ENCODE measurements at regions not wholly inside any gene's neighbourhood (a gene's known extent, or its start where the extent isn't known, plus 50 kb on each side); places are given as distances from the start of the nearest gene placed in this dataset.

DNA sequence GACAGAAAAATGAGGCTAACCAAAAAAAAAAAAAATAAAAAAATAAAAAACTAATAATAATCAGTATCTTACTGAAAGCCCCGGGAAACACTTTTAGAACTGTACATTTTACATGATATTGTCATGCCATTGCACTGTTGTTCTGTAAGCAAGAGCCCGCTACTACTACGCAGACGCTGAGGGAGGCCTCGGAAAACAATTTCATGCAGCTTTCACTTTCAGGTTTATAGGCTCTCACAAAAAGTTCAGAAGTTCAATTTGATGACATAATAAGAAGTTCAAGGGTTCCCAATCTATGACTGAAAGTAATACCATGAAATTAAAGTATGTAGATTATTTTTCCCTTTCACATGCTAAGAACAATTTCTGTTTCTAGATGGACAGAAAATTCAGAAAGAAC lies 318.3 kb upstream of the ITGA1 start:
- H3K4me2 ChIP-seq, result peak overlapping the region; percentile 63
- H3K79me2 ChIP-seq, result no peaks in the 10 kb centered on the region
- 65% methylated on average over 5 of the region's 5 CpGs for WGBS (ENCODE audit: low lambda C conversion rate, missing lambda C conversion rate)
- no peak overlapping the region for H3K27ac ChIP-seq
- no peaks in the 10 kb centered on the region for H3K36me3 ChIP-seq (replicated peaks; ENCODE audit: insufficient read depth, low read depth)
- H2AFZ ChIP-seq, result peak overlapping the region; percentile 16
- H3K4me1 ChIP-seq (ENCODE audit: insufficient read depth), result no peaks in the 10 kb centered on the region
- DNase-seq (ENCODE audit: low spot score), result no peak
- H4K20me1 ChIP-seq (ENCODE audit: insufficient read depth, poor library complexity, severe bottlenecking), result no peaks in the 10 kb centered on the region
- no peaks in the 10 kb centered on the region for H3K9me3 ChIP-seq (ENCODE audit: low read depth)
- H3K27me3 ChIP-seq, result no peaks in the 10 kb centered on the region
- H3K4me3 ChIP-seq, result no peak overlapping the region
- H3K9me2 ChIP-seq (replicated peaks; ENCODE audit: insufficient read depth), result no peaks in the 10 kb centered on the region
- TF ChIP-seq EZH2phosphoT487 (IDR thresholded peaks at IDR 0.05; ENCODE audit: low read depth, severe bottlenecking, unreplicated experiment), result no peak
- TF ChIP-seq, protein P1, sequence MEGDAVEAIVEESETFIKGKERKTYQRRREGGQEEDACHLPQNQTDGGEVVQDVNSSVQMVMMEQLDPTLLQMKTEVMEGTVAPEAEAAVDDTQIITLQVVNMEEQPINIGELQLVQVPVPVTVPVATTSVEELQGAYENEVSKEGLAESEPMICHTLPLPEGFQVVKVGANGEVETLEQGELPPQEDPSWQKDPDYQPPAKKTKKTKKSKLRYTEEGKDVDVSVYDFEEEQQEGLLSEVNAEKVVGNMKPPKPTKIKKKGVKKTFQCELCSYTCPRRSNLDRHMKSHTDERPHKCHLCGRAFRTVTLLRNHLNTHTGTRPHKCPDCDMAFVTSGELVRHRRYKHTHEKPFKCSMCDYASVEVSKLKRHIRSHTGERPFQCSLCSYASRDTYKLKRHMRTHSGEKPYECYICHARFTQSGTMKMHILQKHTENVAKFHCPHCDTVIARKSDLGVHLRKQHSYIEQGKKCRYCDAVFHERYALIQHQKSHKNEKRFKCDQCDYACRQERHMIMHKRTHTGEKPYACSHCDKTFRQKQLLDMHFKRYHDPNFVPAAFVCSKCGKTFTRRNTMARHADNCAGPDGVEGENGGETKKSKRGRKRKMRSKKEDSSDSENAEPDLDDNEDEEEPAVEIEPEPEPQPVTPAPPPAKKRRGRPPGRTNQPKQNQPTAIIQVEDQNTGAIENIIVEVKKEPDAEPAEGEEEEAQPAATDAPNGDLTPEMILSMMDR (IDR thresholded peaks at IDR 0.05; ENCODE audit: poor library complexity), result no peak
- TF ChIP-seq EZH2 (IDR thresholded peaks at IDR 0.05; ENCODE audit: borderline replicate concordance), result no peak

DNA sequence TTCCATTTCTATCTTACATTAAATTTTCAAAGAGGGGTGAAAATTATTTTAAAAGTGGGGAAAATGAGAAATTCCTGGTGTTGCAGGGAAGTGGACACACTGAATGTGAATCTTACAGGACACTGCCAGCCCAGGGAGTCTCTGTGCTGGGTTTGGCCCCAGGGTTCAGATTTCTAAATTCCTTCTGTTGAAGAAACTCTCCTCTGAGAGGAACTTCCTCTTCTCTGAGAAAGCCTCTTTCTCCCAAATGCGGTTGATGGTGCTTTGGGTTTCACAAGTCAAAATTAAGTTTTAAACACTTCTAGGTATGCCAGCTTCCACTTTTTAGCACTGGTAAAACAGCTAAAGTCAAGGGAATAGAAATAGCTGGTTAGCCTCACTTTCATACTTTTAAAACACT lies 317.9 kb upstream of the ITGA1 start:
- no peak overlapping the region for H3K4me3 ChIP-seq
- no peaks in the 10 kb centered on the region for H3K4me1 ChIP-seq (ENCODE audit: insufficient read depth)
- TF ChIP-seq EZH2 (IDR thresholded peaks at IDR 0.05; ENCODE audit: borderline replicate concordance), result no peak
- TF ChIP-seq, protein P1 (IDR thresholded peaks at IDR 0.05; ENCODE audit: poor library complexity), result no peak
- no peak for TF ChIP-seq EZH2phosphoT487 (IDR thresholded peaks at IDR 0.05; ENCODE audit: low read depth, severe bottlenecking, unreplicated experiment)
- no peaks in the 10 kb centered on the region for H3K79me2 ChIP-seq
- no peaks in the 10 kb centered on the region for H3K9me2 ChIP-seq (replicated peaks; ENCODE audit: insufficient read depth)
- no peak for DNase-seq (ENCODE audit: low spot score)
- H2AFZ ChIP-seq, result peak overlapping the region; percentile 16
- no peaks in the 10 kb centered on the region for H3K9me3 ChIP-seq (ENCODE audit: low read depth)
- WGBS (ENCODE audit: low lambda C conversion rate, missing lambda C conversion rate), result 64% methylated on average over 1 of the region's 1 CpG
- peak overlapping the region; percentile 63 for H3K4me2 ChIP-seq
- no peaks in the 10 kb centered on the region for H3K36me3 ChIP-seq (replicated peaks; ENCODE audit: insufficient read depth, low read depth)
- no peaks in the 10 kb centered on the region for H3K27me3 ChIP-seq
- H4K20me1 ChIP-seq (ENCODE audit: insufficient read depth, poor library complexity, severe bottlenecking), result no peaks in the 10 kb centered on the region
- H3K27ac ChIP-seq, result no peak overlapping the region

- H3K79me2 ChIP-seq, result no peaks in the 10 kb centered on the region
- no peak overlapping the region for H2AFZ ChIP-seq
- H3K27ac ChIP-seq, result no peak overlapping the region
- no peaks in the 10 kb centered on the region for H3K36me3 ChIP-seq (replicated peaks; ENCODE audit: insufficient read depth, low read depth)
- no peak for DNase-seq (ENCODE audit: low spot score)
- H3K27me3 ChIP-seq, result no peaks in the 10 kb centered on the region
- H3K9me2 ChIP-seq (replicated peaks; ENCODE audit: insufficient read depth), result no peaks in the 10 kb centered on the region
- H4K20me1 ChIP-seq (ENCODE audit: insufficient read depth, poor library complexity, severe bottlenecking), result no peaks in the 10 kb centered on the region
- no peak overlapping the region for H3K4me2 ChIP-seq
- no peaks in the 10 kb centered on the region for H3K4me1 ChIP-seq (ENCODE audit: insufficient read depth)
- 94% methylated on average over 1 of the region's 1 CpG for WGBS (ENCODE audit: low lambda C conversion rate, missing lambda C conversion rate)
- H3K4me3 ChIP-seq, result no peak overlapping the region
- TF ChIP-seq EZH2 (IDR thresholded peaks at IDR 0.05; ENCODE audit: borderline replicate concordance) (no peak), EZH2phosphoT487 (IDR thresholded peaks at IDR 0.05; ENCODE audit: low read depth, severe bottlenecking, unreplicated experiment) (no peak)
- TF ChIP-seq, protein P1 (IDR thresholded peaks at IDR 0.05; ENCODE audit: poor library complexity), result no peak
- H3K9me3 ChIP-seq (ENCODE audit: low read depth), result no peaks in the 10 kb centered on the region
Measured at GRCh38 chr5:52476346-52476745, 311.4 kb upstream of the ITGA1 start.

DNA sequence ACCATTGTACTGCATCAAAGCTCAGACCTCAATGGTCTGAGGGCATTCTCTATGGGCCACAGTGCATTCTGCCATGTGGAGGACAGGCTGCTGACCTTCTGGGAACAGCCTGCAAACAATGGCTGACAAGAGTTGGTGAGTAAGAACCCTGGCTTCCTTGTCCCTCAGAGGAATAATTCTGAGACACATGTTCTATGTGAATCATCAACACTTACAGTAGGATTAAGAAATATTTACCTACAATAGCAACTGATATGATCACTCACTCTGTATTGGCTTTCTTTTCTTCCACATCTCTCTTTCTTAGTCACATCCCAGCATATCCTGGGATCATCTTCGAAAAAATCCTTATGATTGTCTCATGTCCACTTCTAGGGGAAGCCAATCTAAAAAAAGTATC lies 306.5 kb upstream of the ITGA1 start:
- 92% methylated on average over 1 of the region's 1 CpG for WGBS (ENCODE audit: low lambda C conversion rate, missing lambda C conversion rate)

More for the DNA sequence above, 306.5 kb upstream of the ITGA1 start:
- Histone ChIP-seq H3K36me3 (replicated peaks; ENCODE audit: insufficient read depth, low read depth) (no peaks in the 10 kb centered on the region), H3K4me1 (ENCODE audit: insufficient read depth) (no peaks in the 10 kb centered on the region), H3K9me3 (ENCODE audit: low read depth) (no peaks in the 10 kb centered on the region), H4K20me1 (ENCODE audit: insufficient read depth, poor library complexity, severe bottlenecking) (no peaks in the 10 kb centered on the region), H3K27ac (no peak overlapping the region), H3K9me2 (replicated peaks; ENCODE audit: insufficient read depth) (no peaks in the 10 kb centered on the region), H3K4me2 (no peak overlapping the region), H2AFZ (no peak overlapping the region), H3K79me2 (no peaks in the 10 kb centered on the region), H3K4me3 (no peak overlapping the region), H3K27me3 (no peaks in the 10 kb centered on the region)
- TF ChIP-seq, protein P1 (IDR thresholded peaks at IDR 0.05; ENCODE audit: poor library complexity), result no peak
- TF ChIP-seq EZH2 (IDR thresholded peaks at IDR 0.05; ENCODE audit: borderline replicate concordance), result no peak
- no peak for TF ChIP-seq EZH2phosphoT487 (IDR thresholded peaks at IDR 0.05; ENCODE audit: low read depth, severe bottlenecking, unreplicated experiment)
- no peak for DNase-seq (ENCODE audit: low spot score)

Measured in hepatocyte (in vitro differentiated cells).